Natural killer cell treated with Interleukin-12 subunit alpha and Interleukin-12 subunit beta and Interleukin-15 and Interleukin-18, amount 100 ng/mL, for 72 hours (primary cell): ENCODE measurements at regions not wholly inside any gene's neighbourhood (a gene's known extent, or its start where the extent isn't known, plus 50 kb on each side); places are given as distances from the start of the nearest gene placed in this dataset.
"Not testable (repeated sequence)": the region's sequence is repeated elsewhere in the genome, so short reads cannot be mapped to it uniquely, and the experiment has no call there.

Experiments
- ATAC-seq, 2 donors: fragments of 150-1000 bp; cut with Tn5 transposase in 1 of 2; sonication (Bioruptor Pico), chemical (Tn5 transposase) in 1 of 2; 2 replicates each; pipeline ENCODE4 v1.10.0; 2021
- DNase-seq: peaks from one replicate; pipeline ENCODE4 v3.0.0; 2022; ENCODE audit warnings: low spot score
- H3K27ac Mint-ChIP-seq, 2 donors: 1 replicate in 1 of 2; 2 replicates in 1 of 2; pipeline ENCODE4 v1.8.0; 2022; ENCODE audit warnings: mixed read lengths in 2 of 2, mild to moderate bottlenecking in 1 of 2, moderate library complexity in 1 of 2
- H3K27me3 Mint-ChIP-seq, 2 donors: 1 replicate in 1 of 2; 2 replicates in 1 of 2; pipeline ENCODE4 v1.8.0; 2022; ENCODE audit warnings: mixed read lengths in 2 of 2
- H3K36me3 Mint-ChIP-seq: one replicate; pipeline ENCODE4 v1.8.0; 2022; ENCODE audit warnings: mixed read lengths
- H3K4me1 Mint-ChIP-seq, 2 donors: 1 replicate in 1 of 2; 2 replicates in 1 of 2; pipeline ENCODE4 v1.8.0; 2022; ENCODE audit warnings: low read depth in 2 of 2, mixed read lengths in 2 of 2, mild to moderate bottlenecking in 1 of 2
- H3K4me3 Mint-ChIP-seq: one replicate; pipeline ENCODE4 v1.8.0; 2022; ENCODE audit warnings: mixed read lengths
- H3K9me3 Mint-ChIP-seq: 2 replicates; pipeline ENCODE4 v1.8.0; 2022; ENCODE audit warnings: mixed read lengths

GRCh38 chrY:7496001-7496400, 584.4 kb upstream of the AMELY start:
- H3K4me3 Mint-ChIP-seq: no peak overlapping the region
- no peak overlapping the region for H3K27ac Mint-ChIP-seq

GRCh38 chrY:7484455-7485285, 573.1 kb upstream of the AMELY start:
- H3K27ac Mint-ChIP-seq, H3K4me1 Mint-ChIP-seq, H3K9me3 Mint-ChIP-seq, H3K4me3 Mint-ChIP-seq, H3K36me3 Mint-ChIP-seq, DNase-seq, ATAC-seq, H3K27me3 Mint-ChIP-seq: not testable (repeated sequence)

More at GRCh38 chrY:7496001-7496400, 584.4 kb upstream of the AMELY start:
- ATAC-seq (no peak), DNase-seq (no peak)
- H3K36me3 Mint-ChIP-seq: no peaks in the 10 kb centered on the region
- H3K4me1 Mint-ChIP-seq: no peaks in the 10 kb centered on the region
- H3K27me3 Mint-ChIP-seq: peaks cover 0 to 10% of the 10 kb centered on the region in 2 donors
- H3K9me3 Mint-ChIP-seq: no peaks in the 10 kb centered on the region

- Mint-ChIP-seq H3K27me3 (peaks cover 0 to 14% of the 10 kb centered on the region in 2 donors), H3K36me3 (no peaks in the 10 kb centered on the region), H3K4me3 (no peak overlapping the region), H3K4me1 (peaks cover 0 to 5% of the 10 kb centered on the region in 2 donors), H3K9me3 (no peaks in the 10 kb centered on the region), H3K27ac (no peak overlapping the region)
- ATAC-seq (no peak), DNase-seq (no peak)
These were observed 560.4 kb upstream of the AMELY start for GRCh38 chrY:7471976-7472375.

- no peak overlapping the region for H3K27ac Mint-ChIP-seq
- no peak overlapping the region for H3K4me3 Mint-ChIP-seq
- H3K27me3 Mint-ChIP-seq: peaks cover 0 to 18% of the 10 kb centered on the region in 2 donors
- no peaks in the 10 kb centered on the region for H3K36me3 Mint-ChIP-seq
- ATAC-seq: no peak
- H3K4me1 Mint-ChIP-seq: peaks cover 0 to 5% of the 10 kb centered on the region in 2 donors
- H3K9me3 Mint-ChIP-seq: no peaks in the 10 kb centered on the region
- DNase-seq: no peak
These were observed 558.5 kb upstream of the AMELY start for GRCh38 chrY:7470037-7470436.

GRCh38 chrY:7468951-7469745, 557.6 kb upstream of the AMELY start:
- H3K27me3 Mint-ChIP-seq: peaks cover 0 to 18% of the 10 kb centered on the region in 2 donors
- DNase-seq (no peak), ATAC-seq (no peak)
- H3K4me3 Mint-ChIP-seq: no peak overlapping the region
- H3K4me1 Mint-ChIP-seq: peaks cover 0 to 5% of the 10 kb centered on the region in 2 donors
- H3K27ac Mint-ChIP-seq: no peak overlapping the region
- no peaks in the 10 kb centered on the region for H3K36me3 Mint-ChIP-seq
- no peaks in the 10 kb centered on the region for H3K9me3 Mint-ChIP-seq

- Mint-ChIP-seq H3K9me3 (no peaks in the 10 kb centered on the region), H3K36me3 (no peaks in the 10 kb centered on the region), H3K4me1 (peaks cover 0 to 5% of the 10 kb centered on the region in 2 donors), H3K27ac (no peak overlapping the region), H3K4me3 (no peak overlapping the region), H3K27me3 (peaks cover 0 to 18% of the 10 kb centered on the region in 2 donors)
- no peak for ATAC-seq
- DNase-seq: no peak
These were observed 556.4 kb upstream of the AMELY start for GRCh38 chrY:7467796-7468520.

- H3K4me3 Mint-ChIP-seq: no peak overlapping the region
- no peak overlapping the region for H3K27ac Mint-ChIP-seq
- H3K9me3 Mint-ChIP-seq: no peaks in the 10 kb centered on the region
- ATAC-seq: no peak
- H3K4me1 Mint-ChIP-seq: peaks cover 0 to 5% of the 10 kb centered on the region in 2 donors
- H3K36me3 Mint-ChIP-seq: no peaks in the 10 kb centered on the region
- no peak for DNase-seq
- H3K27me3 Mint-ChIP-seq: peaks cover 0 to 28% of the 10 kb centered on the region in 2 donors
These were observed 553.7 kb upstream of the AMELY start for GRCh38 chrY:7465185-7465621.

GRCh38 chrY:7464742-7465141, 553.2 kb upstream of the AMELY start:
- DNase-seq: no peak
- Mint-ChIP-seq H3K27ac (no peak overlapping the region), H3K36me3 (no peaks in the 10 kb centered on the region), H3K4me1 (peaks cover 0 to 5% of the 10 kb centered on the region in 2 donors), H3K9me3 (peaks cover 3% of the 10 kb centered on the region), H3K27me3 (peaks cover 0 to 32% of the 10 kb centered on the region in 2 donors), H3K4me3 (no peak overlapping the region)
- ATAC-seq: no peak

- ATAC-seq: no peak
- H3K4me3 Mint-ChIP-seq: no peak overlapping the region
- H3K27ac Mint-ChIP-seq: no peak overlapping the region
These were observed 552.2 kb upstream of the AMELY start for GRCh38 chrY:7463711-7464110.

GRCh38 chrY:7463196-7463595, 551.6 kb upstream of the AMELY start:
- ATAC-seq (no peak), DNase-seq (no peak)
- no peak overlapping the region for H3K4me3 Mint-ChIP-seq
- no peaks in the 10 kb centered on the region for H3K36me3 Mint-ChIP-seq
- peaks cover 4% of the 10 kb centered on the region for H3K9me3 Mint-ChIP-seq
- H3K4me1 Mint-ChIP-seq: peaks cover 0 to 2% of the 10 kb centered on the region in 2 donors
- H3K27me3 Mint-ChIP-seq: peaks cover 0 to 32% of the 10 kb centered on the region in 2 donors
- H3K27ac Mint-ChIP-seq: no peak overlapping the region

More at GRCh38 chrY:7463711-7464110, 552.2 kb upstream of the AMELY start:
- peaks cover 0 to 37% of the 10 kb centered on the region in 2 donors for H3K27me3 Mint-ChIP-seq
- H3K36me3 Mint-ChIP-seq: no peaks in the 10 kb centered on the region
- no peak for DNase-seq
- peaks cover 4% of the 10 kb centered on the region for H3K9me3 Mint-ChIP-seq
- H3K4me1 Mint-ChIP-seq: peaks cover 0 to 5% of the 10 kb centered on the region in 2 donors

- ATAC-seq: no peak
- no peak overlapping the region for H3K4me3 Mint-ChIP-seq
- peaks cover 4% of the 10 kb centered on the region for H3K9me3 Mint-ChIP-seq
- H3K27ac Mint-ChIP-seq: no peak overlapping the region
- no peak for DNase-seq
- peaks cover 0 to 29% of the 10 kb centered on the region in 2 donors for H3K27me3 Mint-ChIP-seq
- no peaks in the 10 kb centered on the region for H3K36me3 Mint-ChIP-seq
- H3K4me1 Mint-ChIP-seq: no peaks in the 10 kb centered on the region
These were observed 551.1 kb upstream of the AMELY start for GRCh38 chrY:7462657-7463056.

GRCh38 chrY:7461873-7462525, 550.4 kb upstream of the AMELY start:
- DNase-seq (no peak), ATAC-seq (no peak)
- Mint-ChIP-seq H3K36me3 (no peaks in the 10 kb centered on the region), H3K9me3 (peaks cover 4% of the 10 kb centered on the region), H3K27ac (no peak overlapping the region), H3K4me3 (no peak overlapping the region), H3K4me1 (no peaks in the 10 kb centered on the region), H3K27me3 (peaks cover 0 to 29% of the 10 kb centered on the region in 2 donors)

GRCh38 chrY:7459802-7460201, 548.2 kb upstream of the AMELY start:
- H3K27ac Mint-ChIP-seq: no peak overlapping the region
- peaks cover 4% of the 10 kb centered on the region for H3K9me3 Mint-ChIP-seq
- no peak for DNase-seq
- ATAC-seq: no peak
- H3K36me3 Mint-ChIP-seq: no peaks in the 10 kb centered on the region
- peaks cover 0 to 20% of the 10 kb centered on the region in 2 donors for H3K27me3 Mint-ChIP-seq
- H3K4me1 Mint-ChIP-seq: no peaks in the 10 kb centered on the region
- no peak overlapping the region for H3K4me3 Mint-ChIP-seq
